ENCODE measurements at regions not wholly inside any gene's neighbourhood (a gene's known extent, or its start where the extent isn't known, plus 50 kb on each side); places are given as distances from the start of the nearest gene placed in this dataset.
A peak's percentile ranks its signal among the peaks of the same experiment; 100 is the strongest.

- no peak for DNase-seq (ENCODE audit: low read depth in 2 of 2)
These were observed 174.9 kb downstream of the QDPR start for GRCh38 chr4:17336986-17337385.

GRCh38 chr4:17336524-17336961 is 175.3 kb downstream of the QDPR start:
- DNase-seq (ENCODE audit: low read depth in 2 of 2), result peak; percentile 51 to 63

GRCh38 chr4:17336069-17336468 is 175.8 kb downstream of the QDPR start:
- no peak for DNase-seq (ENCODE audit: low read depth in 2 of 2)

GRCh38 chr4:17335371-17335770 is 176.5 kb downstream of the QDPR start:
- no peak for DNase-seq (ENCODE audit: low read depth in 2 of 2)

GRCh38 chr4:17332478-17332877 is 179.4 kb downstream of the QDPR start:
- DNase-seq (ENCODE audit: low read depth in 2 of 2), result no peak

GRCh38 chr4:17329046-17329445 is 182.8 kb downstream of the QDPR start:
- no peak for DNase-seq (ENCODE audit: low read depth in 2 of 2)

GRCh38 chr4:17328141-17328815 is 183.6 kb downstream of the QDPR start:
- no peak for DNase-seq (ENCODE audit: low read depth in 2 of 2)

- no peak for DNase-seq (ENCODE audit: low read depth in 2 of 2)
These were observed 184.3 kb downstream of the QDPR start for GRCh38 chr4:17327591-17327990.

GRCh38 chr4:17326756-17327155 is 185.1 kb downstream of the QDPR start:
- no peak for DNase-seq (ENCODE audit: low read depth in 2 of 2)

GRCh38 chr4:17325098-17325497 is 186.8 kb downstream of the QDPR start:
- DNase-seq (ENCODE audit: low read depth in 2 of 2), result no peak

GRCh38 chr4:17324386-17324830 is 187.5 kb downstream of the QDPR start:
- peak; percentile 23 to 38 for DNase-seq (ENCODE audit: low read depth in 2 of 2)

GRCh38 chr4:17323554-17324385 is 188.1 kb downstream of the QDPR start:
- no peak for DNase-seq (ENCODE audit: low read depth in 2 of 2)

- no peak for DNase-seq (ENCODE audit: low read depth in 2 of 2)
These were observed 189.4 kb downstream of the QDPR start for GRCh38 chr4:17322514-17322913.

- DNase-seq (ENCODE audit: low read depth in 2 of 2), result no peak
These were observed 191.8 kb downstream of the QDPR start for GRCh38 chr4:17320046-17320445.

GRCh38 chr4:17317526-17317925 is 194.4 kb downstream of the QDPR start:
- no peak for DNase-seq (ENCODE audit: low read depth in 2 of 2)

- DNase-seq (ENCODE audit: low read depth in 2 of 2), result no peak
These were observed 195.3 kb downstream of the QDPR start for GRCh38 chr4:17316566-17316965.

- DNase-seq (ENCODE audit: low read depth in 2 of 2), result no peak
These were observed 196.4 kb downstream of the QDPR start for GRCh38 chr4:17315459-17315858.

GRCh38 chr4:17313194-17313593 is 198.7 kb downstream of the QDPR start:
- DNase-seq (ENCODE audit: low read depth in 2 of 2), result no peak

- DNase-seq (ENCODE audit: low read depth in 2 of 2), result no peak
These were observed 201.6 kb downstream of the QDPR start for GRCh38 chr4:17310269-17310652.

GRCh38 chr4:17309567-17310268 is 202.2 kb downstream of the QDPR start:
- DNase-seq (ENCODE audit: low read depth in 2 of 2), result no peak

GRCh38 chr4:17301869-17302268 is 210.0 kb downstream of the QDPR start:
- DNase-seq (ENCODE audit: low read depth in 2 of 2), result no peak

- DNase-seq (ENCODE audit: low read depth in 2 of 2), result no peak
These were observed 210.6 kb downstream of the QDPR start for GRCh38 chr4:17301266-17301665.

All from stimulated activated CD4-positive, alpha-beta T cell treated with anti-CD3 and anti-CD28 coated beads, Interleukin-4, amount 100 ng/mL, for 48 hours (primary cell).